Gastrocnemius medialis (tissue), 4 donors: ENCODE measurements at regions not wholly inside any gene's neighbourhood (a gene's known extent, or its start where the extent isn't known, plus 50 kb on each side); places are given as distances from the start of the nearest gene placed in this dataset.

Experiments used
- CTCF ChIP-seq, 5 experiments: fragments of 450-650 bp in 3 of 5; fragments of 200-600 bp in 2 of 5; sonication (generic) in 2 of 5; IDR thresholded peaks in 4 of 5; conservative IDR thresholded peaks in 1 of 5; 1 replicate in 4 of 5; 2 replicates in 1 of 5; pipeline ENCODE4 v1.5.1; 2016 to 2019; ENCODE audit warnings: antibody characterized with exemption in 5 of 5, mild to moderate bottlenecking in 3 of 5, moderate library complexity in 3 of 5
- POLR2A ChIP-seq, 2 donors: fragments of 450-650 bp; IDR thresholded peaks; one replicate each; pipeline ENCODE4 v1.6.1; 2017; ENCODE audit warnings: antibody characterized with exemption in 2 of 2, mild to moderate bottlenecking in 2 of 2, moderate library complexity in 2 of 2

GRCh38 chr18:38010971-38011857 lies 445.6 kb upstream of the CELF4 start:
- no peak for TF ChIP-seq POLR2A (IDR thresholded peaks at IDR 0.05)
- no peak for TF ChIP-seq CTCF (IDR thresholded peaks at IDR 0.05 in 4 of 5, conservative IDR thresholded peaks at IDR 0.05 in 1 of 5)
